NCI-H460 (cell line): ENCODE measurements at regions not wholly inside any gene's neighbourhood (a gene's known extent, or its start where the extent isn't known, plus 50 kb on each side); places are given as distances from the start of the nearest gene placed in this dataset.
"Not testable (repeated sequence)": the region's sequence is repeated elsewhere in the genome, so short reads cannot be mapped to it uniquely, and the experiment has no call there.

Experiments used
- DNase-seq: peaks from one replicate; pipeline ENCODE4 v3.0.0-alpha.2; 2016; ENCODE audit warnings: low read depth; ENCODE audit errors: extremely low read depth

DNA sequence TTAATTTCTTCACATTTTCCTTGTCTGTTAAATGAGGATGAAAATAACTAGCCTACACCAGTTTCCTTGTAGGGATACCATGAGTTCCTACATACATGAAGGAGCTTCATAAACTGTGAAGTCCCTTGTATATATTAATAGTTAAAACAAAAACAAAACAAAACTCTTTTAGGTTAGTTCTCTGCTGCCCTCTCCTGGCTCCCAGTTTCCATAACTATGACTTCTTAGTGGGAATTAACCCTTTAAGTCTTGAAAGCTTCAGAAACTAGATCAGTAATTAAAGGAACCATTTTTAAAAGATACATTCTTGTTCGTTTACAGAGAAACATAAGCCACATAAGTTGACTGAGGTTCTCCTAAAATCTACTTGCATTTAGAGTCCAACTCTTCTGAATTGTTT is 500.0 kb upstream of the C9orf72 start:
- peak; percentile 25 for DNase-seq

DNA sequence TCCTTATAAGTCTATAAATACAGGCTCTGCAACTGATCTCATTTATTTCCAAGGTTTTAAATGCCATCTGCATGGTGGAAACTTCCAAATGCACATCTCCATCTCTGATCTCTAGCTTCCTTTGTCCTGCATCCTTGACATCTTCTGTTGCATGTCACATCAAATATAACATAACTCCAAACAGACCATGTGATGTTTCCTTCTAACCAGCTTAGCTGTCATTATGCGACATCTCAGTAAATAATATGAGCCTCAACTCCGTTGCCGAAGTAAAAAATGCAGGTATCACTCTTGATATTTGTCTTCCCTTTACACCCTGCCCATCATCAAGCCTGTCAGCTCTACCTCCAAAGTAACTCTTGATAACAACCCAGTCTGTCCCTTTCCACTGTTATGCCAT is 506.4 kb upstream of the C9orf72 start:
- no peak for DNase-seq

DNA sequence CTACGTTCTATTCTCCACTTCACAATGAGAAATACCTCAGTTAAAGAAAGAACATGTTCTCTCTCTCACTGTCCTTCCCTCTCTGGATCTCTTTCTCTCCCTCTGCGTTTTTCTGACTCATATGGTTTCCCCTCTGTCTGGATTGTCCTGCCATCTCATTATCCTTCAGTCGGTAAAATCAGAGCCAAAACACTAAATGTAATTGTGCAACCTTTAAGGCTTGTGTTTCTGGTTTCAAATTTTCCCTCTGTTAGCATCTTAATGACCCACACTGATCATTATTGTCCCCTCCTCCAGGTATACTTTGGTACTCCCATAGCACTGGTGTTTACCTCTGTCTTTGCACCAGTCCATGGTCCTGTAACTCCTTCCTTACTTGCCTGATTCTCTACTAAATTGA is 509.4 kb upstream of the C9orf72 start:
- no peak for DNase-seq

DNA sequence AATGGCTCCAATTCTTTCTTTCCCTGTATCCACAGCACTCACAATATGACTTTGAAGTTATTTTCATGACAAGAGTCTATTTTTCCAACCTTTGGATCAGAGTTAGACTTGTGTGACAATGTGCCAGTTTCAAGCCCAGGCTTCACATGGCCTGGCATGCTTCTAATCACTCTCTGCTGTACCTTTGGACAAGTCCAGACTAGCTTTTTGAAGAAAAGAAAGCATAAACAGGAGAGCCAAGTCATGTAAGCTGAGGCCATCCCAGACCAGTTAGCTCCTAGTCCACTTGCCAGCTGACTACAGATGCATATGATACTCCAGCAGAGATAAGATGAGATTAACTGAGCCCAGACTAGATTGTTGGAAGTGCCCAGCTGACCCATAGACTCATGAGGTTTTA is 513.6 kb upstream of the C9orf72 start:
- DNase-seq = no peak

DNA sequence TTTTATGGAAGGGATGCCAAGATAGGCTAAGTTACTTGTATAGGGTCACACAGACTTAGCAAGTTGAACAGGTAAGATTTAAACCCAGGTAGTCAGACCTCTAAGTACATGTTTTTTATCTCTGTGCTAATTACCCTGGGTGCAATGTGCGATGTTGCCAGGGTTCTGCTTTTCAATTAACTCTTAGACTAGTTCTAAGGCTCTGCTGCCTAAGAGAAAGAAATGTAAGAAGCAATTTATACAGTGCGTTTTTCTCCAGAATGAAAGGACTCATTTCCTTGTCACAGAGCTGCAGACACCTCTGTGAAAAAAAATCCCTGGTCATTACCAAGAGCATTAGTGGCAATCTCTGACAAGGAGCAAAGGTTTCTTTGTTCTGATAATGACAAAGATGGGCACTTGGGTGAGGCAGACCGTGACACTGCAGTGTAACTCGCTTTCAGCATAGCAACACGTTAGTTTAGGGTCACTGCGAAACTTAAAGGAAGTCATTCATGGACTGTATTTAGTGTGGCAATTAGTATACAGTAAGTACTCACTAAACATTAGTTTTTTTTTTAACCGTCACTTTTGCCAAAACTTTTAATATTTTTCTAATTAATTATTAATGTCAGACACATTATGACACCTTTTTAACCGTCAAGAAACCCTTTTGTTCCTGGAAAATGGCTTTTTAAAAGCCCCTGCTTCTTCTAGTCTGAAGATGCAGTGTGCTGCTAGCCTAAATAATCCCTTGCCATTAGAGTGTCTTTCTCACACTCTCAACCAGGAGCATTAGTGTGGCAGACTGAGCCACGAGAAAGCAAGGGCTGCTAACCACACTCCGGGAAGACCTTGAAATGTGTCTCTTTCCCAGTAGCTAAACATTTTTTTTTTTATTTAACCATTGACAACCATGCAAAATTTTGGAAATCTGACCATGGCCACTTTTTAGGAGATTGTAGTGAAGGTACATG is 520.0 kb upstream of the C9orf72 start:
- DNase-seq = no peak

DNA sequence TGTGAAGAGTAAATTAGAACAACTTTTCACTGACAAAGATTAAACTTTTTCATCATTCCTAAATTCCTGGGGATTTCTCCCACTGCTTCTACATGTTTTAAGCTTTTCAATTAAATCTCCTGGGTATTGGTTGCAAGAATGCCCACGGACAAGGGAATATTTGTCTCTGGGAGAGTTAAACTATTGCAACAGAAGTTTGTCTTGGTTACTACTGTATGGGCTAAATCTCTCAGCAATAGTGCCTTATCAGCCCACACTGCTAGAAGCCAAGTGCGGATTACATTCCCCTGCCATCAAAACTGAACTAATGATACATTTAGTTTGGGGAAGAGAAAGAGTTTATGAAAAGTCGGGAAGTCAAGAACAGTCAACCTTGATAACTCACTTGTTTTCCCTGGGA is 528.2 kb upstream of the C9orf72 start:
- DNase-seq = no peak

DNA sequence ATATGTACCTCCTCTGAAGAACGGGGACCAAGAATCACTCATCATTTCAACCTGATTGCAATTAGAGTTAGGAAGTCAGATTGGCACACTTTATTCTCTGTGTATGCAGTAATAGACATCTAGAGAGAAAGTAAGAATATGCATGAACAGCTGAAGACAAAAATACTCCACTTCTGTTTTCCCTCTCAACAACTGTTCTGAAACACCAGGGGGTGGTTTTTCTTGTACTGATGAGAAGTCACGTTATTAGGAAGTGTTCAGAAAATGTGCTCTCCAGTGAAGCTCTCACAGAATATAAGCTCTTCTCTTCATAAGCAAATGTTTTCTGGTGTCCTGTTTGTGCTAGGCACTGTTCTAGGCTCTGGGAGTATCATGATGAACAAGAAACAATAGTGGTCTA is 531.7 kb upstream of the C9orf72 start:
- no peak for DNase-seq

DNA sequence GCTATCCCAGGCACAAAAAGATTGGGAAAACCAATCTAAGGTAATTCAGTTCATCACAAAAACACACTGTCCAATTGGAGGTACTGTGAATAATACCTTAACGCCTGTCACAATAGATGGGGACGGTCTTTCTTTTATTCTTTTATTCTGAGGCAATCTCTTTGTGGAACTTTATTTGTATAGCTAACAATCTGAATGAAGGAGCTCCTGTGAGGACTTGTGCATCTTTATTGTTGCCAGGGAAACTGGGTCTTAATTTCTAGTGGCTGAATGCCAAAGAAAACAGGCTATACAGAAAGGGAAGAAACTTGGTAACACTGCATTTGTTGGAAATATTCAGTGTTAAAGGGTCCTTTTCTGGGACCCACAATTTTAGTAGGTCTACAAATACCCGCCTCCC is 546.9 kb upstream of the C9orf72 start:
- DNase-seq = no peak

DNA sequence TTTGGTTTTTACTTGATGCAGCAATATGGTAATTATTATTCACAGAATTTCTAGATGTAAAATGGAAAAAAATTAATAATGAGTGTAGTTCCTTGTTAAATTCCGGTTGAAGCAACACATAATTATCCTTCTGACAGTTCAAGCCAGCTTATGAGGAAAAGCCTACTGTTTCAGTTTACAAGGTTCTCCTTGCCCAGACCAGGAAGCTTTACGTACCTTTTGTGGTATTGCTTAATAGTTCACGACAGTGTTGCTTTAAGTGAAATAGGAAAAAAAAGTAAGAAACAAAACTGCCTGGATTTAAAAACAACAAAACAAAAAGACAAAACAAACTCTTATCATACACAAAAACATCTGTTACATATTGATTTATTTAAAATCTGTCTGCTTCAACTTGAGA is 547.3 kb upstream of the C9orf72 start:
- DNase-seq = no peak

DNA sequence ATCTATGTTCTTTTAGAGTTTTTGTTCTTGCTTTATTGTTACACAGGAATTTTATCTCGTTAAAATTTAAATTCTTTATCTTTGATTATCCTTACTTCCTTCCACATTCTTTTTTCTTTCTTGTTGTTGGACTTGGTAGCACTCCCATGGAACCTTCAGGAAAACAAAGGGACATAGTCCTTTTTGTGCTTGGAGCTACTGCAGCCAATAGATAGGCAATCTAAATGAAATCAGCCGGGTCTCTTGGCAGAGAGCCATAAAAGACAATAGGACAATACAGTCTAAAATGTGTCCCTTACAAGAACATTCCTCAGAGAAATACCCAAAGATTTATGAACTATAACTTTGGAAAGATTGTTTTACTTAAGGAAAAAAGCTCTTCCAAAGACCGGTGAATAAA is 548.1 kb upstream of the C9orf72 start:
- no peak for DNase-seq

DNA sequence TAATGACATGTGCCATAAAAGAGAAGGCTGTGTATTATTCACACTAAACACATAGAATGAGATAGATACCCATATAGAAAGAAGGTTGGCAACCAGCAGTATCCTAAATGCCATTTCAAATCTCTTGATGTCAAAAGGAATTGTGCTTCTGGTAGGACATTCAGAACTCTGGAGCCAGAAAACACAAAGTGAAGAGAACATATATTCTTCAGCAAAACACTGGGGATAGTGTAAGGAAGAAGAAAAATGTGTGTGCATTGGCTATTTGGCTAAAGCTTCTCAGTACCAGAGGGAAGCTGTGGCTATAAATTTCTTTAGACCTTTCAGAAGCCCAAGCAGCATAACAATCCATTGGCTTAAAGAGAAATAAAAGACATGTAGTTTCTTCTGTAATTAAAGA is 551.6 kb upstream of the C9orf72 start:
- no peak for DNase-seq

DNA sequence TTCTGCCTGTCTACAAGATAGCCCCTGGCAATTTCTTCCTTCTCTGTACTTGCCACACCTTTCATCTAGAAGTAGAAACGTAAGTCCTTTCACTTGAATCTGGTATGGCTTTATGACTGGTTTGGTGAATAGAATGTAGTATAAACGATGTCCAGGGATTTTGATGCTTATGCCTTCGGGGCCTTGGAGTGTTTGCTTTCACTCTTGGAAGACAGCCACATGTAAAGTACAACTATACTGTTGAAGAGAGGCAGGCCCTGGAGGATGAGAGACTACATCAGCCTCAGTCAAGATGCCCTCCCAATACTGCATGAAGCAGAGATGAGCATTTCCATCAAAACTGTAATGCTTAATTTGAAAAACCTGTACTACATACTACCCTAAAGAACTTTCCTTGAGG is 553.8 kb upstream of the C9orf72 start:
- DNase-seq = no peak

DNA sequence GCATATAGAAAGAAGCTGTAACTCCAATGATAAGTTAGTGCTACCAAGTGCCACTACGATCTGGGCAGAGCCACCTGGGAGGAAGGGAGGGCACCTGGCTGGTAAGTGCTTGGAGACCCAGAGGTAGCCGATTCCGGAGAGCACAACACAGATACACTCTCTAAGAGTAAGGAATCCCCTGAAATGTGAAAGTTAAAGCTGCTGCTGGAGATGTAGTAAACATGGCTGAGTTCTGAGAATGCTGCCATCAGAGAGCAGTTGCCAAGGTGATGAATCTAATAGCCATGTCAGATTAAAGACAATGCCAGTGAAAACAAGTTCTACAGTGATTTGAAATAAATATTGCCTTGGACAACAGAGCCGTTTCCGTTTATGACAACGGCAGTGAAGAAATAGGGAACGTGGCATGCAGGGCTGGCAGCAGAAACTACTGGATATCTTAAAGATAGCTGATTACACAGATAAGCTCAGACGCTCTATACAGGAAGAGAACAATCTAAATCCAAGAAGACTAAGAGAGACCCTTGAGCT is 561.2 kb upstream of the C9orf72 start:
- DNase-seq = no peak

DNA sequence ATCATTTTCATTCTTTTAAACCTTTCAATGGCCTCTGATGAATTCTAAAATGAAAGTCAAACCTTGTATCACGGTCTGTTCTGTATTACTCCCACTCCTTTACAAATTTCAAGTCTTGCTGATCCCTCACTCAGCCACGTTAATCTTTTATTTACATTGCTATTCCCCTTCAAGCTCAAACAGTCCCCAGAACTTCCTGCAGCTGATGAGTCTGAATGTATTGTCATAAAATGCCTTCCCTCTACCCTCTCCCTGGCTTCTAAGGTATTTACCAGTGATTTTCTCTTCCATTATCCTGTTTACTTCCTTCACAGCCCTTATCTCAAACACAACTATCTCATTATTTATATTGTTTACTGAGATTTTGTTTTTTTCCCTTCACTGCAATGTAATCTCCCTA is 562.3 kb upstream of the C9orf72 start:
- DNase-seq = no peak

DNA sequence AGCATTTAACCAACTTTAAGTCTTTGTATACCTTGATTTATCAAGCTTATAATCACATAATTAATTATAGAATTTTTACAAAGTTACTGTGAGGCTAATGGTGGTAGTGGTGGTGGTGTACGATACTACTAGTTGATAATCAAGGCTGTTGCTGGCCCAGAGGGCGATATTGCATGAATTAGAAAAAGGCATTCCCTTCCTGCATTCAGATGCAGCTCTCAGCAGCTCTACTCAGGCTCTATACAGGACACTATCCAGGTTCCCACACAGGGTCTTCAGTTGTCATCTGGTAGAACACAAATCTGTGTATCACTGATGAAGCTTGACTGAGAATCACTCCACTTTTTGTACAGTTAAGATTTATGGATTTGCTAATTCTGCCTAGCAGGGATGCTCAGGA is 562.8 kb upstream of the C9orf72 start:
- no peak for DNase-seq

DNA sequence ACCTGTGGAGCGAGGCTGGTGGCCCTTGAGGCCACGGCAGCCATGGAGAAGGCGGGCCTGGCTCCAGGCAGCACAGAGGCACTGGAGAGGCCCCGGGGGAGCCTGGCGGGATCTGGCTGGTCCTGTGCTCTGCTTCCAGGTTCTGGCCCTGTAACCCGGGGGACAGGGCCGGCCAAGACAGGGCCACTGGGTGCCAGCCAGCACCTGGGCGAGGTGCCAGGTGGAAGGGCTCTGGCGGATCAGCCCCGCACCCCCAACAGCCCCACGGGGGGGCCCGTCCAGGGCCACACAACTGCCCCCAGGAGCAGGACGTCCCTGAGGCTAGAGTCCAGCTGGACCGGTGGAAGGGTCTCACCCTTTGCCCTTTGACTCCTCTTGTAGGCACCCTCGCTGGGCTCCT is 574.1 kb upstream of the C9orf72 start:
- not testable (repeated sequence) for DNase-seq

DNA sequence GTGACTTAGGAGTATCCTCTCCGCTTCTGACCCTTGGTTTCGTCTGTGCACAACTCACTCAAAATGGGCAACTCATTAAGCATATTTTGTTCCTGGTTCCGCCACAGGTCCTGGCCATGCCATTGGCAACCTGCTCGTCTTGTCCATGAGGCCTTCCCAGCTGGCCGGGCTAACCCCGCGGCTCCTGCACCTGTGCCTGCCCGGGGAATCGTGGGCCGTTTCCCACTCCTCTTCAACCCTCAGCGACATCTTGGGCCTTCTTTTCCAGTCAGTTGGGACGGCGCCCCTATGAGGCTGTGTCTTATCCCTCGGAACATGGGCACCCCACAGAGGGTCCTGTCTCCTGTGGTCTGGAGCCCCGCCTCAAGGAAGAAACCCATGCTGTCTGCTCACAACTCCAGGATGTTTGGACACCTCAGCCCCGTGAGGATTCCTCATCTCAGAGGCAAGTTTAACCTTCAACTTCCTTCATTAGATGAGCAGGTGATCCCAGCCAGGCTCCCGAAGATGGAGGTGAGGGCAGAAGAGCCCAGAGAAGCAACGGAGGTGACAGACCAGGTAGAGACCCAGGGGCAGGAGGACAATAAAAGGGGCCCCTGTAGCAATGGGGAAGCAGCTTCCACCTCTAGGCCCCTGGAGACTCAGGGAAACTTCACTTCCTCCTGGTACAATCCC is 574.8 kb upstream of the C9orf72 start:
- DNase-seq = not testable (repeated sequence)

DNA sequence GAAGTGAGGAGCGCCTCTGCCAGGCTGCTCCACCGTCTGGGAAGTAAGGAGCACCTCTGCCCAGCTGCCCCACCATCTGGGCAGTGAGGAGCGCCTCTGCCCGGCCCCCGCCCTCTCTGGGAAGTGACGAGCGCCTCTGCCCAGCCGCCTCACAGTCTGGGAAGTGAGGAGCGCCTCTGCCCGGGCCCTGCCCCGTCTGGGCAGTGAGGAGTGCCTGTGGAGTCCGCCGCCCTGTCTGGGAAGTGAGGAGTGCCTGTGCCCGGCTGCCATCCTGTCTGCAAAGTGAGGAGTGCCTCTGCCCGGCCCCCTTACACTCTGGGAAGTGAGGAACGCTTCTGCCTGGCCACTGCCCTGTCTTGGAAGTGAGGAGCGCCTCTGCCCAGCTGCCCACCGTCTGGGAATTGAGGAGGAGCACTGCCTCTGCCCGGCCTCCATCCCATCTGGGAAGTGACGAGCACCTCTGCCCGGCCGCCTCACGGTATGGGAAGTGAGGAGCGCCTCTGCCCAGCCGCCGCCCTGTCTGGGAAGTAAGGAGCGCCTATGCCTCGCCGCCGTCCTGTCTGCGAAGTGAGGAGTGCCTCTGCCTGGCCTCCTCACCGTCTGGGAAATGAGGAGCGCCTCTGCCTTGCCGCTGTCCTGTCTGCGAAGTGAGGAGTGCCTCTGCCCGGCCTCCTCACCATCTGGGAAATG is 576.2 kb upstream of the C9orf72 start:
- not testable (repeated sequence) for DNase-seq

DNA sequence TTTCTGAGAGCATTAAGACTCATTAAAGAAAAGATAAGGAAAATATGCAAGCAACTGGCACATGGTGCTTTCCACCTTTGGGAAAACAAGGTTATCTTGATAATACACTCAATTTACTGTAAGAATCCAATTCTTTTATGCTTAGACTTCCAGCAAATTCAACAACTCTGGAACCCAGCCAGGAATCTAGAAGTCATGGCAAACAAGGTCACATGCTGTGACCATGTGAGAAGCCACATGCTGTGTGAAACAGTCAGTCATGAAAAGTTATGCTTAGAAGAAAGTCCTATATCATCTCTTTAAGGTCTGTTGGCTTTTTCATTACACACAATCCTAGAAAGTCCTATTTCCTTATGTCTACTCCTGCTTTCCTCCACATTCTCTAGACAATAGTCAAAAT is 581.8 kb upstream of the C9orf72 start:
- no peak for DNase-seq

DNA sequence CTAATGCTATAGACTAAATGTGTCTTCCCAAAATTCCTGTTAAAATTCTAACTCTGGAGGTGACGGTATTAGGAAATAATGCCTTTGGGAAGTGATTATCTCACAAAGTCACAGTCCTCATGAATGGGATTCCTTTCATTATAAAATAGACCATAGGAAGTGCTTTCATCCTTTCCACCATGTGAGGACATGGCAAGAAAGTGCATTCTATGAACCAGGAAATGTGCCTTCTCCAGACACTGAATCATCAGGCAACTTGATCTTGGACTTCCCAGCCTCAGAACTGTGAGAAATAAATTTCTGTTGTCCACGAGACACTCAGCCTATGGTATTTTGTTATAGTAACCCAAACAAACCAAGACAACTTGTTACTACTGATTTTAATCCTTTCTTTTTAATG is 582.4 kb upstream of the C9orf72 start:
- DNase-seq = no peak

DNA sequence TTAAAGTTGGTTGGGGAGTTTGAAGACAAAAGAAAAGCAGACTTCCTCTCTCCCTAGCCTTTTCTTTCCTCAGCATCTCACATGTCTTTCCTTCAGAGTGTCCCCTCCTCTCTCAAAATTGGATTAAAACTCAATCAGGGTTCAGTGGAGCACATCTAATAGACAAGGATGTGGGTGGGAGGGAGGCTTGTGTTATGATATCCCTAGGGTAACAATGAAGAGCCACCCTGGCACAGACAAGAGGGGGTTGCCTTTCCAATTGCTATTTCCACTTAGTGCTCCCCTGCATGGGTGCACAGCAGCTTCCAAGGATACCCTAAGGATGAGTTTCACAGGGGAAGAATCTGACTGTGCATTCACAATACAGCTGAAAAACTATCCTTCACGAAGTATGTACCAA is 585.2 kb upstream of the C9orf72 start:
- DNase-seq = no peak
